ENCODE measurements at regions not wholly inside any gene's neighbourhood (a gene's known extent, or its start where the extent isn't known, plus 50 kb on each side); places are given as distances from the start of the nearest gene placed in this dataset.

DNA sequence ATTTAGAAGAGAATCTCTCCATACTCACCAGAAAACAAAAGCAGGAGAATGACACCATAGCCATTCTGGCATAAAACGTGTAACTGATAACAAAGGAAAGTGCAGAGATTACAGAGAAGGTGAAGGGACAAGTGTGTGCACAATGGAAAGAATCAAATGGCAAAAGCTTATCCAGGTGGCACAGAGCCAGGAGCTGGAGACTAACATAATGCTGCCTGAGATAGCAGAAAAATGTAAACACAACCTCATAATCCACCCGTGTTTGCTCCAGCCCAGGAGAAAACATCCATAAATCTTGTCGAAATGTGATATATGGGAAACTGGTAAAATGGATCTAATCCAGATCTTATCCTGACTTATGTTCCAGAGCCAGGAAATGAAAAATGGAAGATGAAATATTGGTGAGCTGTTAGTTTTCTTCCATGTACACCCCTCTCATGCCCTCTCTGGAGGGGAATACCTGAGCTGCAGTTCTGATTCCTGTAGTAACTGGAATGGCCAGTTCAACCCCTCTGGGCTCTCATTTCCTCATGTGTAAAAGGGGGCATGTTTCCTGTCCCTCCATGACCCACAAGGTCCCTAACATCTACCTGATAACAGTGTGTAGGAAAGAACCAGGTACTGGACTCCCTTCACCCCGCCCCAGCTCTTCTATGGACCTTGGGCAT is 212.3 kb upstream of the DAPK1 start:
- TF ChIP-seq, protein P1, sequence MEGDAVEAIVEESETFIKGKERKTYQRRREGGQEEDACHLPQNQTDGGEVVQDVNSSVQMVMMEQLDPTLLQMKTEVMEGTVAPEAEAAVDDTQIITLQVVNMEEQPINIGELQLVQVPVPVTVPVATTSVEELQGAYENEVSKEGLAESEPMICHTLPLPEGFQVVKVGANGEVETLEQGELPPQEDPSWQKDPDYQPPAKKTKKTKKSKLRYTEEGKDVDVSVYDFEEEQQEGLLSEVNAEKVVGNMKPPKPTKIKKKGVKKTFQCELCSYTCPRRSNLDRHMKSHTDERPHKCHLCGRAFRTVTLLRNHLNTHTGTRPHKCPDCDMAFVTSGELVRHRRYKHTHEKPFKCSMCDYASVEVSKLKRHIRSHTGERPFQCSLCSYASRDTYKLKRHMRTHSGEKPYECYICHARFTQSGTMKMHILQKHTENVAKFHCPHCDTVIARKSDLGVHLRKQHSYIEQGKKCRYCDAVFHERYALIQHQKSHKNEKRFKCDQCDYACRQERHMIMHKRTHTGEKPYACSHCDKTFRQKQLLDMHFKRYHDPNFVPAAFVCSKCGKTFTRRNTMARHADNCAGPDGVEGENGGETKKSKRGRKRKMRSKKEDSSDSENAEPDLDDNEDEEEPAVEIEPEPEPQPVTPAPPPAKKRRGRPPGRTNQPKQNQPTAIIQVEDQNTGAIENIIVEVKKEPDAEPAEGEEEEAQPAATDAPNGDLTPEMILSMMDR (IDR thresholded peaks at IDR 0.05; ENCODE audit: extremely low read depth in 1 of 2, insufficient read depth in 1 of 2, low read depth in 1 of 2, low read length in 2 of 2) = no peak
- no peak for TF ChIP-seq EZH2 (IDR thresholded peaks at IDR 0.05; ENCODE audit: borderline replicate concordance, low read depth, low read length, severe bottlenecking)
- no peak for TF ChIP-seq MYC (IDR thresholded peaks at IDR 0.05; ENCODE audit: low read depth, low read length)
- no peak for TF ChIP-seq POLR2AphosphoS5 (IDR thresholded peaks at IDR 0.05; ENCODE audit: insufficient read depth, low read depth, low read length)
- TF ChIP-seq, protein P2, sequence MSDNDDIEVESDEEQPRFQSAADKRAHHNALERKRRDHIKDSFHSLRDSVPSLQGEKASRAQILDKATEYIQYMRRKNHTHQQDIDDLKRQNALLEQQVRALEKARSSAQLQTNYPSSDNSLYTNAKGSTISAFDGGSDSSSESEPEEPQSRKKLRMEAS (IDR thresholded peaks at IDR 0.05; ENCODE audit: insufficient read depth, insufficient read length) = no peak
- TF ChIP-seq POLR2A (IDR thresholded peaks at IDR 0.05; ENCODE audit: low read depth, low read length) = no peak
- no peak for TF ChIP-seq FOS (IDR thresholded peaks at IDR 0.05; ENCODE audit: borderline replicate concordance, insufficient read depth, low read length)

All from endothelial cell of umbilical vein (primary cell).